ENCODE measurements at regions not wholly inside any gene's neighbourhood (a gene's known extent, or its start where the extent isn't known, plus 50 kb on each side); places are given as distances from the start of the nearest gene placed in this dataset.

- DNase-seq = no peak
These were observed 328.4 kb upstream of the POU3F1 start for GRCh38 chr1:38375035-38375434.

GRCh38 chr1:38371505-38371844, 324.9 kb upstream of the POU3F1 start:
- no peak for DNase-seq

- DNase-seq = no peak
These were observed 324.3 kb upstream of the POU3F1 start for GRCh38 chr1:38370716-38371504.

- DNase-seq = no peak
These were observed 318.6 kb upstream of the POU3F1 start for GRCh38 chr1:38365242-38365641.

GRCh38 chr1:38361566-38361965, 315.0 kb upstream of the POU3F1 start:
- no peak for DNase-seq

GRCh38 chr1:38360807-38361206, 314.2 kb upstream of the POU3F1 start:
- no peak for DNase-seq

- DNase-seq = no peak
These were observed 307.4 kb upstream of the POU3F1 start for GRCh38 chr1:38353956-38354355.

GRCh38 chr1:38352869-38353268, 306.3 kb upstream of the POU3F1 start:
- no peak for DNase-seq

- DNase-seq = no peak
These were observed 301.0 kb upstream of the POU3F1 start for GRCh38 chr1:38347446-38348175.

- peak; percentile 39 for DNase-seq
These were observed 298.1 kb upstream of the POU3F1 start for GRCh38 chr1:38344716-38345115.

GRCh38 chr1:38341694-38342093, 295.1 kb upstream of the POU3F1 start:
- no peak for DNase-seq

GRCh38 chr1:38340409-38340808, 293.8 kb upstream of the POU3F1 start:
- DNase-seq = no peak

- DNase-seq = no peak
These were observed 291.1 kb upstream of the POU3F1 start for GRCh38 chr1:38337711-38338110.

GRCh38 chr1:38336961-38337360, 290.4 kb upstream of the POU3F1 start:
- no peak for DNase-seq

- no peak for DNase-seq
These were observed 289.8 kb upstream of the POU3F1 start for GRCh38 chr1:38336301-38336923.

GRCh38 chr1:38334930-38335592, 288.5 kb upstream of the POU3F1 start:
- DNase-seq = peak; percentile 26

- DNase-seq = no peak
These were observed 286.2 kb upstream of the POU3F1 start for GRCh38 chr1:38332649-38333310.

- no peak for DNase-seq
These were observed 285.1 kb upstream of the POU3F1 start for GRCh38 chr1:38331496-38332210.

- DNase-seq = no peak
These were observed 284.2 kb upstream of the POU3F1 start for GRCh38 chr1:38330799-38331198.

GRCh38 chr1:38329644-38330043, 283.1 kb upstream of the POU3F1 start:
- no peak for DNase-seq

- no peak for DNase-seq
These were observed 281.9 kb upstream of the POU3F1 start for GRCh38 chr1:38328278-38329035.
